Right lobe of liver (tissue), 4 donors: ENCODE measurements at regions not wholly inside any gene's neighbourhood (a gene's known extent, or its start where the extent isn't known, plus 50 kb on each side); places are given as distances from the start of the nearest gene placed in this dataset.

Experiments
- POLR2A ChIP-seq: fragments of 450-650 bp; IDR thresholded peaks from one replicate; pipeline ENCODE4 v1.6.1; 2017; ENCODE audit warnings: antibody characterized with exemption, mild to moderate bottlenecking
- TF ChIP-seq, protein P1 (sequence below), 4 donors: fragments of 200-600 bp in 3 of 4; fragments of 450-650 bp in 1 of 4; IDR thresholded peaks; one replicate each; pipeline versions ENCODE4 v1.5.1 to v1.8.0; 2016 to 2022; ENCODE audit warnings: antibody characterized with exemption in 4 of 4, mild to moderate bottlenecking in 2 of 4
- donor health status: DM: no; HTN: no; CAD: no.
- donor health status: DM: no; HTN: no; CAD: no.
- donor health status: DM: no; HTN: yes; CAD: no.

DNA sequence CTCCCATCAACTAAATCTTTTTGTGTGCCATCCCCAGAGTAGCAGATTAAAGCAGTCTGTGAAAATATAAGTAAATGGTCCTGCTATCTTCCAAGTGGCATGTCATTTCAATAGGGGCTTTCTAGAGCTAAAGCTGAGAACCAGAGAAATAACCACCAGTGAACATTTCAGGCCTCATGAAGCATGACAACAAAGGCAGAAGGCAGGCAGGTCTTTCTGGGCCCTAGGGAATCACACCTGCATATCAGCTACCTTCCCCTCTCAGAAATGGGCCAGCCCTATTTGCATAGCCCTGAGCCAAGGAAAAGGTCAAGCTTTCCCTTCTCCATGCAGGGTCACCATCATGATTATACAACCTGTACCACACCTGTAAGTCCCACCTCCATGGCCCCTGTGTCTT lies 205.3 kb downstream of the DEPDC1B start:
- TF ChIP-seq, protein P1, sequence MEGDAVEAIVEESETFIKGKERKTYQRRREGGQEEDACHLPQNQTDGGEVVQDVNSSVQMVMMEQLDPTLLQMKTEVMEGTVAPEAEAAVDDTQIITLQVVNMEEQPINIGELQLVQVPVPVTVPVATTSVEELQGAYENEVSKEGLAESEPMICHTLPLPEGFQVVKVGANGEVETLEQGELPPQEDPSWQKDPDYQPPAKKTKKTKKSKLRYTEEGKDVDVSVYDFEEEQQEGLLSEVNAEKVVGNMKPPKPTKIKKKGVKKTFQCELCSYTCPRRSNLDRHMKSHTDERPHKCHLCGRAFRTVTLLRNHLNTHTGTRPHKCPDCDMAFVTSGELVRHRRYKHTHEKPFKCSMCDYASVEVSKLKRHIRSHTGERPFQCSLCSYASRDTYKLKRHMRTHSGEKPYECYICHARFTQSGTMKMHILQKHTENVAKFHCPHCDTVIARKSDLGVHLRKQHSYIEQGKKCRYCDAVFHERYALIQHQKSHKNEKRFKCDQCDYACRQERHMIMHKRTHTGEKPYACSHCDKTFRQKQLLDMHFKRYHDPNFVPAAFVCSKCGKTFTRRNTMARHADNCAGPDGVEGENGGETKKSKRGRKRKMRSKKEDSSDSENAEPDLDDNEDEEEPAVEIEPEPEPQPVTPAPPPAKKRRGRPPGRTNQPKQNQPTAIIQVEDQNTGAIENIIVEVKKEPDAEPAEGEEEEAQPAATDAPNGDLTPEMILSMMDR (IDR thresholded peaks at IDR 0.05) = no peak
- TF ChIP-seq POLR2A = no peak
